ENCODE measurements at regions not wholly inside any gene's neighbourhood (a gene's known extent, or its start where the extent isn't known, plus 50 kb on each side); places are given as distances from the start of the nearest gene placed in this dataset.

DNA sequence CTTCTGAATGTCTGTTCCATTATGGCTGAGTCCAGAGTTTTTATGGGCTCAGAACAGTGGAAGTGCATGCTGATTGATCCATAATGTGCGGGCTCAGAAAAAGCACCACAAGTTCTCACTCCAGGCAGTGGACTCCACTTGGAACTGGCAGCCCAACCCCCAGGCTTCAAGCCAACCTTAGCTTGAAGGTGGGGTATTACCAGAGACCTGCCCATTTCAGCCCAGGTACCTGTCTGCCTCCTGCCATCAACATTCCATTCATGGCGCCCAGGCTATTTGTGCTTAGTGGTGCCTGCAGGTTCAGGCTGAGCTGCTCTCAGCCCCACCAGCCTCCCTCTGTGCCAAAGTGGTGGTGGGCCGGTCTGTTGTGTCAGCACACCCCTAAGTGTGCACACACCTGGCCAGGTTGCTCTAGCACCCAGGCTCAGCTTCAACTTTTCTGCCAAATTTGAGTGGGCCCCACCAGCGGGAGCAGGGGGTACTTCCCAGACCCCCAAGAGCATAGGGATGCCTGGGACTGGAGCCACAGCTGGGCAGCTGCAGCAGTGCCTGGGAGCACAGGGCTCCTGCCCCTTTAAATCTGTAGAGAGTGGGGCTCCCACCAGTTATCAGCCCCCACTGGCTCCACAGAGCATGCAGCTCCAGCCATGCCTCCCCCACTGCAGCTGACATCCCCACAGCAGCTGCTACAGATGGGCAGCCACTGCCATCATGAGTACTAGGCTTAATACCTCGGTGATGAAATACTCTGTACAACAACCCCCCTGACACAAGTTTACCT, 1025.3 kb downstream of the PCDH19 start:
- H3K4me3 ChIP-seq (ENCODE audit: extremely low read depth in 1 of 4, insufficient read depth in 2 of 4, low read depth in 3 of 4, low read length in 4 of 4): no peak overlapping the region
- ChIA-PET CTCF (ENCODE audit: partially characterized antibody) (no interaction called here), POLR2A (ENCODE audit: partially characterized antibody) (no interaction called here)
- H2AK5ac ChIP-seq (ENCODE audit: low read depth, low read length): no peak overlapping the region
- H3K4ac ChIP-seq (replicated peaks; ENCODE audit: insufficient read length, low read depth, low read length): no peak overlapping the region
- no peaks in the 10 kb centered on the region for H3K79me1 ChIP-seq (ENCODE audit: low read depth, low read length)
- no peak overlapping the region for H3K56ac ChIP-seq (replicated peaks; ENCODE audit: insufficient read length, low read depth, low read length)
- H3K14ac ChIP-seq (ENCODE audit: insufficient read length): no peak overlapping the region
- no peak overlapping the region for H3K18ac ChIP-seq (ENCODE audit: extremely low read depth, low read length)
- FAIRE-seq (no peak), DNase-seq (ENCODE audit: low read depth in 1 of 2, low spot score in 2 of 2) (no peak)
- no peak overlapping the region for H2BK15ac ChIP-seq (ENCODE audit: low read length)
- H3K9ac ChIP-seq (replicated peaks in 1 of 4; ENCODE audit: extremely low read depth in 1 of 4, low read depth in 3 of 4, low read length in 3 of 4): no peak overlapping the region
- WGBS, 2 experiments (ENCODE audit: extremely low coverage in 1 of 2, insufficient coverage in 1 of 2, insufficient read length in 1 of 2, insufficient replicate concordance in 2 of 2, low coverage in 1 of 2, low lambda C conversion rate in 2 of 2, missing lambda C conversion rate in 1 of 2): 95% methylated on average over 5 of the region's 5 CpGs; no CpG with 5 or more reads in 1 of the 2 experiments
- no peak overlapping the region for H2BK120ac ChIP-seq (replicated peaks; ENCODE audit: low read depth, low read length)
- no peaks in the 10 kb centered on the region for H3K23me2 ChIP-seq (ENCODE audit: low read depth, low read length)
- H3K27ac ChIP-seq (ENCODE audit: low read depth, low read length): no peak overlapping the region
- no peak overlapping the region for H2BK20ac ChIP-seq (ENCODE audit: low read length)
- H4K8ac ChIP-seq (ENCODE audit: extremely low read depth, insufficient read depth, low read length): peak overlapping the region; percentile 25; the same call in 1 of the 2 replicates
- no peak overlapping the region for H4K5ac ChIP-seq (ENCODE audit: insufficient read length, low read depth, low read length)
- no peak overlapping the region for H2BK12ac ChIP-seq (ENCODE audit: low read depth, low read length)
- no peaks in the 10 kb centered on the region for H4K20me1 ChIP-seq (replicated peaks in 1 of 2; ENCODE audit: control insufficient read depth in 1 of 2, insufficient read depth in 2 of 2, low read length in 2 of 2)
- no peaks in the 10 kb centered on the region for H3K4me1 ChIP-seq (replicated peaks in 1 of 4; ENCODE audit: control insufficient read depth in 3 of 4, insufficient read depth in 4 of 4, low read length in 3 of 4)
- no peak overlapping the region for H3K4me2 ChIP-seq (ENCODE audit: insufficient read depth in 1 of 2, low read depth in 2 of 2, low read length in 2 of 2)
- no peak overlapping the region for H2AFZ ChIP-seq (ENCODE audit: low read length)
- no peak overlapping the region for H2BK5ac ChIP-seq (ENCODE audit: low read depth, low read length)
- H3K79me2 ChIP-seq (ENCODE audit: control insufficient read depth in 1 of 2, insufficient read depth in 2 of 2, low read length in 2 of 2): no peaks in the 10 kb centered on the region
- H3K9me3 ChIP-seq (ENCODE audit: insufficient read depth in 2 of 2, low read depth in 1 of 2, low read length in 1 of 2): peaks cover 0 to 2% of the 10 kb centered on the region in 2 experiments; a peak in 1 of 4 replicates
- no peaks in the 10 kb centered on the region for H3K27me3 ChIP-seq (replicated peaks in 1 of 4; ENCODE audit: control insufficient read depth in 3 of 4, extremely low read depth in 1 of 4, insufficient read depth in 3 of 4, low read length in 3 of 4)
- no peak for TF ChIP-seq SIN3A (conservative IDR thresholded peaks at IDR 0.05 in 1 of 2, IDR thresholded peaks at IDR 0.05 in 1 of 2; ENCODE audit: low read depth in 1 of 2, low read length in 2 of 2)
- no peak for TF ChIP-seq MAFK (IDR thresholded peaks at IDR 0.05; ENCODE audit: low read depth, low read length)
- no peak for TF ChIP-seq GABPA (IDR thresholded peaks at IDR 0.05; ENCODE audit: borderline replicate concordance, insufficient read depth, low read length)
- no peak for TF ChIP-seq NRF1 (IDR thresholded peaks at IDR 0.05; ENCODE audit: low read depth, low read length)
- H3K36me3 ChIP-seq (ENCODE audit: control insufficient read depth in 2 of 4, insufficient read depth in 4 of 4, low read length in 3 of 4): no peaks in the 10 kb centered on the region
- H3K23ac ChIP-seq (ENCODE audit: insufficient read length): no peak overlapping the region
- no peak overlapping the region for H4K91ac ChIP-seq (replicated peaks; ENCODE audit: insufficient read length, low read length)

All from H1 (cell line).